GM12878 (cell line): ENCODE measurements at regions not wholly inside any gene's neighbourhood (a gene's known extent, or its start where the extent isn't known, plus 50 kb on each side); places are given as distances from the start of the nearest gene placed in this dataset.

Experiments
- ATAC-seq: fragments of 200-7000 bp; cut with Tn5 transposase; 3 replicates; pipeline ENCODE4 v1.9.1; 2020; ENCODE audit warnings: mild to moderate bottlenecking, moderate library complexity
- BruUV-seq: library from RNA; stranded (reverse); fragments of 400-500 nt; replicated peaks from 2 replicates; lab custom pipeline; 2021; lab: Mats Ljungman, UMichigan
- CTCF ChIA-PET: fragments of 300-600 bp; sonication (Branson Sonifier 250); formaldehyde crosslinking; extraction: SDS; loops from one replicate; lab custom pipeline; 2021; ENCODE audit warnings: inconsistent platforms; lab: Yijun Ruan, JAX
- POLR2A ChIA-PET: fragments of 350-600 bp; formaldehyde crosslinking; extraction: SDS; loops from one replicate; lab custom pipeline; 2021; ENCODE audit warnings: inconsistent platforms; lab: Charles Lee
- RAD21 ChIA-PET: fragments of 300-600 bp; sonication (Branson Sonifier 250); formaldehyde crosslinking; loops from one replicate; lab custom pipeline; 2023; ENCODE audit warnings: antibody characterized with exemption; ENCODE audit not compliant: unreplicated experiment; lab: Charles Lee
- SMC1A ChIA-PET: fragments of 300-600 bp; sonication (Branson Sonifier 250); formaldehyde crosslinking; loops from one replicate; lab custom pipeline; 2023; ENCODE audit not compliant: unreplicated experiment, uncharacterized antibody; lab: Charles Lee
- DNase-seq: peaks from one replicate; pipeline ENCODE4 v3.0.0-alpha.2; 2011; ENCODE audit warnings: low read depth, low spot score
- FAIRE-seq: peaks from 3 replicates; lab custom pipeline; 2011; peaks lifted over from hg19 to GRCh38; lab: Jason Lieb, UNC
- H2AFZ ChIP-seq: 2 replicates; pipeline ENCODE4 v1.6.0; 2011; ENCODE audit warnings: low read depth, low read length, control low read depth; ENCODE audit not compliant: control insufficient read depth
- H3K27ac ChIP-seq: 2 replicates; pipeline ENCODE4 v1.5.1; 2011; ENCODE audit warnings: control low read depth; ENCODE audit not compliant: control insufficient read depth, insufficient read depth
- H3K27me3 ChIP-seq, 2 experiments: replicated peaks in 1 of 2; 2 replicates each; pipeline versions ENCODE4 v1.6.0 to v1.6.1; 2011; ENCODE audit warnings: low read length in 1 of 2; ENCODE audit not compliant: control insufficient read depth in 2 of 2, insufficient read depth in 2 of 2
- H3K36me3 ChIP-seq, 2 experiments: 2 replicates each; pipeline ENCODE4 v1.5.1; 2011; ENCODE audit warnings: low read length in 1 of 2; ENCODE audit not compliant: control insufficient read depth in 2 of 2, insufficient read depth in 2 of 2
- H3K4me1 ChIP-seq: 2 replicates; pipeline ENCODE4 v1.6.1; 2011; ENCODE audit warnings: mild to moderate bottlenecking, low read length, moderate library complexity, mixed read lengths; ENCODE audit not compliant: control insufficient read depth, insufficient read depth
- H3K4me2 ChIP-seq: 2 replicates; pipeline ENCODE4 v1.6.0; 2011; ENCODE audit warnings: control low read depth; ENCODE audit not compliant: control insufficient read depth, insufficient read depth
- H3K4me3 ChIP-seq: fragments of 200-600 bp; sonication (generic); 2 replicates; pipeline ENCODE4 v1.5.1; 2016
- H3K79me2 ChIP-seq: 2 replicates; pipeline ENCODE4 v1.6.0; 2011; ENCODE audit warnings: low read length; ENCODE audit not compliant: control insufficient read depth, insufficient read depth
- H3K9ac ChIP-seq: 2 replicates; pipeline ENCODE4 v1.8.0; 2011; ENCODE audit warnings: low read length, control low read depth, mixed read lengths; ENCODE audit not compliant: control insufficient read depth, insufficient read depth
- H3K9me3 ChIP-seq: replicated peaks from 3 replicates; pipeline ENCODE4 v1.5.1; 2011; ENCODE audit warnings: mild to moderate bottlenecking, low read length; ENCODE audit not compliant: control insufficient read depth, insufficient read depth
- H4K20me1 ChIP-seq: 2 replicates; pipeline ENCODE4 v1.6.0; 2011; ENCODE audit not compliant: control insufficient read depth, insufficient read depth
- BCL11A ChIP-seq: IDR thresholded peaks from 2 replicates; pipeline ENCODE4 v1.6.1; 2011; ENCODE audit warnings: low read depth, low read length
- CHD4 ChIP-seq: fragments of 200-600 bp; sonication (generic); IDR thresholded peaks from 2 replicates; pipeline ENCODE4 v1.6.1; 2016; ENCODE audit warnings: mild to moderate bottlenecking
- DPF2 ChIP-seq: fragments of 450-650 bp; IDR thresholded peaks from 2 replicates; pipeline ENCODE4 v1.6.1; 2017; ENCODE audit warnings: mild to moderate bottlenecking
- ETV6 ChIP-seq, 2 experiments: fragments of 450-650 bp in 1 of 2; IDR thresholded peaks in 1 of 2; conservative IDR thresholded peaks in 1 of 2; 2 replicates each; pipeline ENCODE4 v1.6.1; 2014; ENCODE audit warnings: antibody characterized with exemption in 1 of 2, borderline replicate concordance in 1 of 2, low read depth in 1 of 2, mild to moderate bottlenecking in 1 of 2, moderate library complexity in 1 of 2
- FOS ChIP-seq: IDR thresholded peaks from 3 replicates; pipeline ENCODE4 v1.6.1; 2011; ENCODE audit warnings: borderline replicate concordance; ENCODE audit not compliant: insufficient read length; ENCODE audit errors: extremely low read depth
- IKZF1 ChIP-seq: fragments of 450-650 bp; conservative IDR thresholded peaks from 2 replicates; pipeline ENCODE4 v1.6.1; 2017; ENCODE audit warnings: antibody characterized with exemption, mild to moderate bottlenecking
- IKZF2 ChIP-seq, 2 experiments: fragments of 450-650 bp; IDR thresholded peaks; 2 replicates each; pipeline ENCODE4 v1.6.1; 2017; ENCODE audit warnings: mild to moderate bottlenecking in 2 of 2, moderate library complexity in 2 of 2
- MTA2 ChIP-seq: fragments of 450-650 bp; IDR thresholded peaks from 2 replicates; pipeline ENCODE4 v1.6.1; 2016; ENCODE audit warnings: low read depth, mild to moderate bottlenecking, moderate library complexity
- NR2F1 ChIP-seq: fragments of 450-650 bp; conservative IDR thresholded peaks from 2 replicates; pipeline ENCODE4 v1.6.1; 2017; ENCODE audit warnings: mild to moderate bottlenecking
- RAD51 ChIP-seq: fragments of 450-650 bp; IDR thresholded peaks from 2 replicates; pipeline ENCODE4 v1.6.1; 2016; ENCODE audit warnings: moderate library complexity, mild to moderate bottlenecking, inconsistent platforms
- RFX5 ChIP-seq: IDR thresholded peaks from 2 replicates; pipeline ENCODE4 v1.6.1; 2011; ENCODE audit warnings: low read depth, low read length, improper control_type of control experiment
- SIN3A ChIP-seq: IDR thresholded peaks from 2 replicates; pipeline ENCODE4 v1.6.1; 2012; ENCODE audit warnings: low read depth, low read length, improper control_type of control experiment
- SMAD1 ChIP-seq: fragments of 450-650 bp; IDR thresholded peaks from 2 replicates; pipeline ENCODE4 v1.6.1; 2018; ENCODE audit warnings: mild to moderate bottlenecking, low read depth; ENCODE audit not compliant: partially characterized antibody
- SPI1 ChIP-seq: IDR thresholded peaks from 2 replicates; pipeline ENCODE4 v1.6.1; 2011; ENCODE audit warnings: low read depth, mild to moderate bottlenecking, low read length, moderate library complexity, borderline replicate concordance; ENCODE audit not compliant: insufficient read depth
- SRF ChIP-seq, 2 experiments: IDR thresholded peaks; 2 replicates each; pipeline ENCODE4 v1.6.1; 2011; ENCODE audit warnings: low read depth in 2 of 2, low read length in 2 of 2, mild to moderate bottlenecking in 1 of 2, moderate library complexity in 1 of 2
- STAT3 ChIP-seq: IDR thresholded peaks from 2 replicates; pipeline ENCODE4 v1.6.1; 2011; ENCODE audit warnings: low read depth, low read length, improper control_type of control experiment
- TAF1 ChIP-seq: IDR thresholded peaks from 2 replicates; pipeline ENCODE4 v1.6.1; 2011; ENCODE audit warnings: mild to moderate bottlenecking, low read depth, low read length, borderline replicate concordance
- TCF7 ChIP-seq: IDR thresholded peaks from 2 replicates; pipeline ENCODE4 v1.6.1; 2014; ENCODE audit warnings: antibody characterized with exemption, borderline replicate concordance
- WGBS: methylation state at CpG from one replicate; pipeline ENCODE4 v1.1.6; 2016; ENCODE audit warnings: low lambda C conversion rate; ENCODE audit not compliant: insufficient replicate concordance, insufficient coverage; ENCODE audit errors: missing lambda C conversion rate; 5-methylcytosine and 5-hydroxymethylcytosine counted together
- in situ Hi-C: fragments of 300-500 bp; cut with MboI; formaldehyde crosslinking; loops from 9 replicates; pipeline ENCODE4 v1.14.3; 2018; ENCODE audit warnings: mixed read lengths
- intact Hi-C: fragments of 100-400 bp; cut with micrococcal nuclease; formaldehyde crosslinking; loops from one replicate; pipeline ENCODE4 v1.14.2; 2022; ENCODE audit not compliant: unreplicated experiment
- TF ChIP-seq, protein P1 (sequence below): IDR thresholded peaks from 2 replicates; pipeline ENCODE4 v1.6.1; 2012; ENCODE audit warnings: improper control_type of control experiment, low read depth, low read length; ENCODE audit not compliant: insufficient replicate concordance

DNA sequence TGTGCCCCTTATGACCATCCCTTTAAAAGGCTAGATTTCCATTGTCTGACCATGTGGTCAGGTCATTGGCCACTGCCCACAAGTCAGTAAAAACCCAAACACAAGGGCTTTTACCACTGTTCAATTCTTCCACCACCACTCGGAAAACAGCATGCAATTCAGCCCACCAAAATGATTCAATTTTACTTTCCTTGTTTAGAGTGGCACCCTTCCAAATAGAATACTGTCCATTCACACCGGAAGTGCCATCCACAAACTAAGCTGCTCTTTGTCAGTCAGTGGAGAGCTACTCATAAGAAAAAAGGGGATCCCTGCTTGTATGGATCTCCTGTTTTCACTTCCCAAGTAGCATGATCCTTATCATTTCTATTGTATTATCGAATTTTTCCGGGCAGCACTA lies 350.7 kb upstream of the MBL2 start (continued):
- TF ChIP-seq, protein P1, sequence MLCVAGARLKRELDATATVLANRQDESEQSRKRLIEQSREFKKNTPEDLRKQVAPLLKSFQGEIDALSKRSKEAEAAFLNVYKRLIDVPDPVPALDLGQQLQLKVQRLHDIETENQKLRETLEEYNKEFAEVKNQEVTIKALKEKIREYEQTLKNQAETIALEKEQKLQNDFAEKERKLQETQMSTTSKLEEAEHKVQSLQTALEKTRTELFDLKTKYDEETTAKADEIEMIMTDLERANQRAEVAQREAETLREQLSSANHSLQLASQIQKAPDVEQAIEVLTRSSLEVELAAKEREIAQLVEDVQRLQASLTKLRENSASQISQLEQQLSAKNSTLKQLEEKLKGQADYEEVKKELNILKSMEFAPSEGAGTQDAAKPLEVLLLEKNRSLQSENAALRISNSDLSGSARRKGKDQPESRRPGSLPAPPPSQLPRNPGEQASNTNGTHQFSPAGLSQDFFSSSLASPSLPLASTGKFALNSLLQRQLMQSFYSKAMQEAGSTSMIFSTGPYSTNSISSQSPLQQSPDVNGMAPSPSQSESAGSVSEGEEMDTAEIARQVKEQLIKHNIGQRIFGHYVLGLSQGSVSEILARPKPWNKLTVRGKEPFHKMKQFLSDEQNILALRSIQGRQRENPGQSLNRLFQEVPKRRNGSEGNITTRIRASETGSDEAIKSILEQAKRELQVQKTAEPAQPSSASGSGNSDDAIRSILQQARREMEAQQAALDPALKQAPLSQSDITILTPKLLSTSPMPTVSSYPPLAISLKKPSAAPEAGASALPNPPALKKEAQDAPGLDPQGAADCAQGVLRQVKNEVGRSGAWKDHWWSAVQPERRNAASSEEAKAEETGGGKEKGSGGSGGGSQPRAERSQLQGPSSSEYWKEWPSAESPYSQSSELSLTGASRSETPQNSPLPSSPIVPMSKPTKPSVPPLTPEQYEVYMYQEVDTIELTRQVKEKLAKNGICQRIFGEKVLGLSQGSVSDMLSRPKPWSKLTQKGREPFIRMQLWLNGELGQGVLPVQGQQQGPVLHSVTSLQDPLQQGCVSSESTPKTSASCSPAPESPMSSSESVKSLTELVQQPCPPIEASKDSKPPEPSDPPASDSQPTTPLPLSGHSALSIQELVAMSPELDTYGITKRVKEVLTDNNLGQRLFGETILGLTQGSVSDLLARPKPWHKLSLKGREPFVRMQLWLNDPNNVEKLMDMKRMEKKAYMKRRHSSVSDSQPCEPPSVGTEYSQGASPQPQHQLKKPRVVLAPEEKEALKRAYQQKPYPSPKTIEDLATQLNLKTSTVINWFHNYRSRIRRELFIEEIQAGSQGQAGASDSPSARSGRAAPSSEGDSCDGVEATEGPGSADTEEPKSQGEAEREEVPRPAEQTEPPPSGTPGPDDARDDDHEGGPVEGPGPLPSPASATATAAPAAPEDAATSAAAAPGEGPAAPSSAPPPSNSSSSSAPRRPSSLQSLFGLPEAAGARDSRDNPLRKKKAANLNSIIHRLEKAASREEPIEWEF = no peak
- no peak for TF ChIP-seq NR2F1
- no peak for TF ChIP-seq SIN3A
- TF ChIP-seq CHD4 = no peak
- TF ChIP-seq, all 136 proteins: peak for 0

DNA sequence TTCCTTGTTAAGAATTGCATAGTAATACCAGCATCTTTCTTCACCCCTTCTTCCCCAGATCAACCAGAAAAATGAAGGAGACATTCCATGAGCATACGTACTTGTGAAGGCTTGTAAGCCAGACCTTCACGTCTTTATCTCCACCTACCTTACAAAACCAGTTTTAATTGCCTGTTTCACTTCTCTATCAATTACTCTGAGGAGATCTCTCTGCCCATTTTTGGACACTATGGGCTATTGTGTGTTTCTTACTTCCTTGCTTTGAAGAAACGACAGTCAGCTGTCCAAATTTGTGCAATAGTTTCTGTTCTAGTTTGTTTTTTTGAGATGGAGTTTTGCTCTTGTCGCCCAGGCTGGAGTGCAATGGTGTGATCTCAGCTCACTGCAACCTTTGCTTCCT lies 349.7 kb upstream of the MBL2 start:
- Histone ChIP-seq H3K27ac (no peak overlapping the region), H3K9ac (no peak overlapping the region), H2AFZ (no peak overlapping the region), H3K79me2 (no peaks in the 10 kb centered on the region), H4K20me1 (no peaks in the 10 kb centered on the region), H3K9me3 (no peaks in the 10 kb centered on the region), H3K36me3 (no peaks in the 10 kb centered on the region), H3K27me3 (no peaks in the 10 kb centered on the region), H3K4me2 (no peak overlapping the region), H3K4me3 (no peak overlapping the region), H3K4me1 (no peaks in the 10 kb centered on the region)
- intact Hi-C loops (no loop called here), in situ Hi-C loops (no loop called here)
- SMC1A ChIA-PET = interaction anchor here (0.7 to 2.3 kb wide), 2 partner anchors 10 to 16 kb away, joined by 3 to 14 read pairs; no protein-coding TSS in a partner anchor
- RAD21 ChIA-PET = interaction anchor here (1.0 to 1.8 kb wide), 2 partner anchors 10 to 158 kb away, joined by 4 to 7 read pairs; no protein-coding TSS in a partner anchor
- CTCF ChIA-PET = interaction anchor here (2.5 kb wide), 1 partner anchor 10 kb away, joined by 10 read pairs; no protein-coding TSS in a partner anchor
- peak in 1 of 2 experiments; percentile 25; a peak in 1 of 4 replicates for TF ChIP-seq IKZF2 (IDR thresholded peaks at IDR 0.05)
- peak; percentile 86 for TF ChIP-seq MTA2
- TF ChIP-seq NR2F1 = no peak
- TF ChIP-seq SPI1 = peak; percentile 67; the same call in 1 of the 2 replicates
- TF ChIP-seq ETV6 (conservative IDR thresholded peaks at IDR 0.05 in 1 of 2, IDR thresholded peaks at IDR 0.05 in 1 of 2; ENCODE audit: borderline replicate concordance in 1 of 2, low read depth in 1 of 2) = no peak
- TF ChIP-seq RAD51 = peak; percentile 24; the same call in 1 of the 2 replicates
- TF ChIP-seq FOS = no peak
- TF ChIP-seq STAT3 = no peak
- TF ChIP-seq TAF1 = no peak
- 0 out of 2 replicates have a peak, but pooled peaks have one; percentile 36 for TF ChIP-seq DPF2
- TF ChIP-seq SMAD1 = no peak
- TF ChIP-seq RFX5 = no peak
- TF ChIP-seq BCL11A = peak; percentile 15; the same call in 1 of the 2 replicates
- TF ChIP-seq TCF7 = no peak
- peak; percentile 47; the same call in 1 of the 2 replicates for TF ChIP-seq IKZF1
- no peak for TF ChIP-seq SRF (IDR thresholded peaks at IDR 0.05; ENCODE audit: low read depth in 2 of 2, low read length in 2 of 2)
- DNase-seq (no peak), ATAC-seq (peak; percentile 94), FAIRE-seq (no peak)
- 24% methylated on average over 4 of the region's 4 CpGs for WGBS
- POLR2A ChIA-PET = no interaction called here
- no TSS peak for BruUV-seq
